Right hindlimb (tissue), 1 donor: ENCODE measurements at regions not wholly inside any gene's neighbourhood (a gene's known extent, or its start where the extent isn't known, plus 50 kb on each side); places are given as distances from the start of the nearest gene placed in this dataset.

Experiments used
- DNase-seq: peaks from one replicate; pipeline ENCODE4 v3.0.0-alpha.2; 2018

- no peak for DNase-seq
Measured at GRCh38 chr11:109752212-109752825, 330.3 kb downstream of the C11orf87 start.

DNA sequence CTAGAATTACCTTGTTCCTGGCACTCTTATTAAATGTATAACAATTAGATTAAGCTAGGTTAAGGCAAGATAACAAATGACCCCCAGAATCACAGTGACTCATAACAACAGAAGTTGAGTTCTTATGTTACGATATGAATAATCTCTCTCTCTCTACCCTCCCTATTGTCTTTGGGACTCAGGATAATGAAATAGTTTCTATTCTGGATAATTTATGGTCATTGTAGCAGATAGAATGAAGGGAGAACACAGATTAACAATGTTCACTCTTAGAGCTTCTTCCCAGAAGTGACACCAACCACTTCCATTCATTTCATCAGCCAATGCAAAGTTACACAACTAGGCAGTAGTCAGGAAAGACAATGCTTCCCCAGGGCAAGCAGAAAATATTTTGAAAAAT lies 334.5 kb downstream of the C11orf87 start:
- no peak for DNase-seq

DNA sequence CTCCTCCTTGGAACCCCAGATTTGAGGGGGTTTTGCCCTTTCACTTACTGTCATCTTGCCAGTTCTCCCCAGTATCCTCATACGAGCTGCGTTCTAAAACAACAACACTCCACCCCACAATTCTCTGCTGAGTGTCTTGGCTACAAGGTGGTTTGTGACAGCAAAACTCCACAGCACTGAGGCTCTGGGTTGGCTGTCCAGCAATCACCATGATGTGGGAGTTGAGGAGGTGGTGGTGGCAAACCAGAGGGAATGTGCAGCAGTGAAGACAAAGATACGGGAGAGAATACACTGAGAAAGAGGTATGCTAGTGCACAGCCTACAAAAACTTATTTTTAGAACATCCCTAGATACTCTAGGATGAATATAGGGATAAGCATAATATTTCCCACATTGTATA lies 335.0 kb downstream of the C11orf87 start:
- DNase-seq, result no peak

- DNase-seq, result no peak
Measured at GRCh38 chr11:109762546-109762945, 330.6 kb upstream of the ZC3H12C start.

GRCh38 chr11:109765709-109766311 lies 327.4 kb upstream of the ZC3H12C start:
- no peak for DNase-seq

DNA sequence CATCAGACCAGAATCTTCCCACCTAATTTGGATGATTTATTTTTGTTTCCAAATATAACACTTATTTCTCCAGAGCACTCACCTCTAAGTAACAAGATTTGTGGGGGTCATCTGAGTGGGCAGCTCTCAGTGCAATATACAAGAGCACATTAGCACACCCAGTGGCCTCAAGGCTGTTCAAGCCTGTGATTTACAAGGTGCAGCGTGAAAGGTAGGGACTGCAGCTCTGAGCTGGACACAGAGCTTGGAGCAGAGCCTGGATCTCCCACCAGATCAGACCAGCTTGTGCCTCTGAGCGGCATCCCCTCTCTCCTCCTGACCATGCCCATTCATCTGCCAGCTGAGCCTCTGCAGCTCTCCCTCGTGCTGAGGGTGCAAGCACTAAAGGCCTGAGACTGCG lies 323.3 kb upstream of the ZC3H12C start:
- DNase-seq, result no peak

- DNase-seq, result no peak
Measured at GRCh38 chr11:109770323-109770722, 322.9 kb upstream of the ZC3H12C start.

- no peak for DNase-seq
Measured at GRCh38 chr11:109772892-109773291, 320.3 kb upstream of the ZC3H12C start.

DNA sequence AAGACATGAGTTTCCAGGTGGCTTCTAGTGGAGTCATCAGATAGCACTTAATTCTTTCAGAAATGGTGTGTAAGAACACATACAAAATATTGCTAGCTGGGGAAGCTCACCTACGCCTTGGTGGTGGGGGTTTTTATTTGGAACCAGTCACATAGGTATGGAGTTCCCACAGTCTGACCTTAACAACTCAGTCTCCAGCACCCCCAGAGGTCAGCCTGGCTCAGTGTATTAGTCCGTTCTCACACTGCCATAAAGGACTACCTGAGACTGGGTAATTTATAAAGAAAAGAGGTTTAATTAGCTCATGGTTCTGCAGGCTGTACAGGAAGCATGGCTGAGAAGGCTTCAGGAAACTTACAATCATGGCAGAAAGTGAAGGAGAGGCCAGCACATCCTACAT lies 317.5 kb upstream of the ZC3H12C start:
- DNase-seq, result no peak

GRCh38 chr11:109783014-109783413 lies 310.2 kb upstream of the ZC3H12C start:
- DNase-seq, result no peak

DNA sequence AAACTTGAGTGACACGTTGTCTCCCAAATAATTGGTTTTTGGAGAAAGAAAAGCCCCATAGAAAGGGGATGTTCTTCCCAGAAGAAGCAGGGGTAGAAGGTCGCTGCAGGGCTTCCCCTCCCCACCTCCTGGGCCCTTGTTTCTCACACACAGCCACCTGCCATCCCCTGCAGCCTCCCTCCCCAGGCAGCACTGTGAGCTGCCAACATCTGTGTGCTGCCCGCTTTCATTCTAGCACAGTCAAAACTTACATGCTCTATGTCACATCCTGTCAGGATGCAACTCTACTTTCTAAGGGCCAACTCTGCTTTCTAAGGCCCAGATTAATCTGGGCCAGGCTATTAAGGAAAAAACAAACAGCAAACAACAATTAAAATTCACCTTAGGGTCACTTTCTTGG lies 309.4 kb upstream of the ZC3H12C start:
- no peak for DNase-seq

DNA sequence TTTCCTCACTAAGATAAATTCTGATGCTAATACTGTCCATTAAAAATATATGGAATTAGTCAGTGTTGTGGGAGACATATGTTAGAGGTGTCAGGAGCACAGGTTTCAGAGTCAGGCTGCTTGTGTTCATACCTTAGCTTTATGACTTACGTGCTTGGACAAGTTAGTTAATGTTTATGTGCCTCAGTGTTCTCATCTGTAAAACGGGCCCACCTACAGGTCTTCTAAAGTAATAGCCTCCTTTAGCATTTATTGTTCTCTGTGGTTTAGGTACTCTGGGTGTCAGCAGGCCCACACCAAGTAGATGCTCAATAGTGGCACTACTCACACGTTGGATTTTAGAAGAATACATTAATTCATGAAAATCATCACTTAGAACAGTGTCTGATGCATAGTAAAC lies 308.7 kb upstream of the ZC3H12C start:
- no peak for DNase-seq

GRCh38 chr11:109785198-109785597 lies 308.0 kb upstream of the ZC3H12C start:
- no peak for DNase-seq

DNA sequence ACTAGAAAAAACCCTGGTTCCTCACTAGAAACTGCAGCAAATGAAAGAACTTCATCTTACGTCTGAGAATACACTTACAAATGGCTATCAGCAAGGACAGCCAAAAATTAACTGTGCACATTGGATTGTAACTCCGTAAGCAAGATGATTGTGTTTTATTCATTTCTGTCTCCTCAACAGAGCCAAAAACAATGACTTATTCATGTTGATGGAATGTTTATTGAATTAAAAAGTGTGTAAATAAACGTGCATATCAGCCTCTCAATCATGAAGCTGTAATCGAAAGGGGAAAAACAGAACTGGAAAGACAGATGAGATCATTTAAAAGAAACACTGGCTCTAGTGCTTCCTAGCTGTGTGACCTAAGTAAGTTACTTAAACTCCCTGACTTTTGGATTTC lies 307.5 kb upstream of the ZC3H12C start:
- no peak for DNase-seq

DNA sequence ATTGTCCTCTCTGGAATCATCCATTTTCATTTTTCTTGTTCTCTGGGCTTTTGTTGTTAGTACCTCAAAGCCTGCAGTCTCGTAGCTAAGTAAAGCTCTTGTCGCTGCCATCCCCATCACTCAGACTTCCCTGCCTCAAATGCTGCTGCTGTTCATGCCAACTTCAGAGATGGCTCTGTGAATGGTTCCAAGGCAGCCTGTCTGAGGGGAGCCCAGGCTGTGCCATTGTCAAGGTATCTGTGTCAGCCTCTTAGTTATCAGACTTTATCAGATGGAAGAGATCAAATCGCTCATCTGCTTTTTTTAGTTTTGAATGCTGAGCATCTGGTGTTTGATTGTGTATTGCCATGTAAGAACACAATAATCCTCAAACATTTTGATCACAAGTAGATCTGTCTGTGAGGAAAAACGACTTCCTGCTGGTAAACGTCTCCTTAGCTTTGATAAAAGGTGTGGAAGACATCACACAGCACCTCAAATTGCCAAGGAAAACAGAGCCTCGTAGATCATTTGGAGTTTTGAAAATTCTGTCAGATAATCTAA lies 304.2 kb upstream of the ZC3H12C start:
- DNase-seq, result no peak

- no peak for DNase-seq
Measured at GRCh38 chr11:109789901-109790300, 303.3 kb upstream of the ZC3H12C start.

DNA sequence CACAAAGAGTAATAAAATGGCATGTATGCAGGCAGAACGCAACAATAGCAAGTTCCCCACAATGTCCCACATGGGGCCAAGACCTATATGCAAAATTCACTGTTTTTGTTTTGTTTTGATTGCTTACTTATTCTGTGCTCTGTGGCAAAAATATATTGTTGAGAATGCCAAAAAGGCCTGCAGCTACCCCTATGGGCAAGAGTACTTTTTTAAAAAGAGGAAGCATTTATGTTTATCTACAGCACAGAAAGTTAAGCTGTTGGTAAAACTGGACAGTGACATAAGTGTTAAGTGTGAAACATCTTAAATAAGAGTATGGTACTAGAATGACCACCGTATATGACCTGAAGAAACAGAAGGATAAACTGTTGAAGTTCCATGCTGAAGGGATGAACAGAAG lies 301.9 kb upstream of the ZC3H12C start:
- no peak for DNase-seq

DNA sequence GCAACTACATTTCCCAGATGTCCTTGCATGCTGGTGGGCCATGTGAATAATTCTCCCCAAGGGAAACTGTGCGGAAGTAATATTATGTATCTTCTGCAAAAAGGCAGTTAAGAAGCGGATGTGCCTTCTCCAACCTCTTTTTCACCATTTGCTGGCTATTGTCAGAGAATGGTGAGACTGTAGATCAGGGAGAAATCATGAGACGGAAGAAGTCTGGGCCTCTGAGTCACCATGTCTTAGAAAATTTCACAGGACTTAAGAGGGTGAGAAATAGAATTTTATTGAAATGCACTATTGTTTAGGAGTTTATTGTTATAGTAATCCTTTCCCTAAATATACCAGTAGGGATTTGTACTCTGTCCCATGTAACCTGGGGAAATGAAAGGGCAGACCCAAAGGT lies 298.7 kb upstream of the ZC3H12C start:
- no peak for DNase-seq

DNA sequence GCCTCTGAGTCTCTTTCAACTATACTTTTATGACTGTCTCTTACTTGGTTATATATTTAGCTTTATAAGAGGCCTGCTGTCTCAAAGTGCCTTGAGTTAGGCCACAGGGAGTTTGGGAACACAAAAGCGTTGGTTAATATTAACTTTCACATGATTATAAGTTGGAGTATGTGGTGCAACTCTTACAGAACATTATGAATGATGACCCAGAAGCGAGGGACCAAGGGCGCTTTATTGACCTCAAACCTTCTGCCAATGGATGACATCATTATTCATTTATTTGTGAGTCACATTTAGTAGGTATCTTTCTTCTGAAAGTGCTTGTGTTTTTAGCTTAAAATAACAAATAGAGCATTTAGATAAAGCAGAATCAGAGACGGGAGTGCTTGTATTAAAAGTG lies 298.0 kb upstream of the ZC3H12C start:
- DNase-seq, result no peak

DNA sequence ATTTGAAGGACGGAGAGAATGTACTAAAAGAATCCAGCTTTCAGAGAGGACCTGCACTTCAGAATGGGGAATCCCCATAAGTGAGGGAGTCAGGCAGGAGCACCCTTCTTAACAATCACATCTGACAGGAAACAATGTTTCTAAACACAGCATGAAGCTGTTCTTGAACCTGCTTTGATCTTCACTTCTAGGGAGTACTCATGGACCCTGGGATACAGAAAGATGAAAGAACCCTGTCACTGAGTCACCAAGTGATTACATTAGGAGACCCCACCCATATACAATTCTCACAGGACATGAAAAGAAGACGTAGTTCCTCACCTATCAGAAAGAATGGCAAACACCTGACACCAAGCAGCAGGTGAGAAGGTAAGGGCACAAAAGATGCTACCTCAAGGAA lies 296.9 kb upstream of the ZC3H12C start:
- DNase-seq, result no peak

DNA sequence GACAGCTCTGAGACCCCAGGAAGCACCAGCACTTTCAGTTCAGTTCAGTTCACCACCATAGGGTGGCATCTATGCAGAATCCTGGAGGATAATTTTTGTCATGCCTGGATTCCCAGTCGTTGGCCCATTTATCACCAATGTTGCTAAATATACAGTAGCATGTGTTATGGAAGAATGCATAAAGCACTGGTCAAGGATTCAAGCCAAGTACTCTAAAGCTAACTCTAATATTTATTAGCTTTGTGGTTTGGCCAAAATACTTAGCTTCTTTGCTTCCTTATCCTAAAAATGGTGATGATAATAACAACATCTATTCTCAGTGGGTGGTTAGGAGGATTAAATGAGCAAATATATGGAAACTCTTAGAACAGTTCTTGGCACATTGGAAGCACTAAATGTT lies 294.7 kb upstream of the ZC3H12C start:
- DNase-seq, result no peak

DNA sequence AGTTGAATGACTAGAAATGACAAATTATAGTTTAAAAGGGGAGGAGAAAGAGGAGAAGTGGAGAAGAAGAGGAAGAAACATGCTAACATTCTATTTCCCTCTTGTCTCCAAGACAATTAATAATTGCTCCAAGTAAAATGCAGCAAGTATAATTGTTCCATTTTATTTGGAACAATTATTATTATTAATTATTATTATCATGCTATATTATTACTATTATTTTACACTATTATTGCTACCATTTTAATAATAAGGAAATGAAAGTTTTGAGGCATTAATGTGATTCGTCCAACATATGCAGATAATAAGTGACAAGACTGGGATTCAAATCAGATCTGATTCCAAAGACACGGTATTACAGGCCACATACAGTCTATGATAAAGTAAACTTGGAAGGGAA lies 293.6 kb upstream of the ZC3H12C start:
- DNase-seq, result no peak

DNA sequence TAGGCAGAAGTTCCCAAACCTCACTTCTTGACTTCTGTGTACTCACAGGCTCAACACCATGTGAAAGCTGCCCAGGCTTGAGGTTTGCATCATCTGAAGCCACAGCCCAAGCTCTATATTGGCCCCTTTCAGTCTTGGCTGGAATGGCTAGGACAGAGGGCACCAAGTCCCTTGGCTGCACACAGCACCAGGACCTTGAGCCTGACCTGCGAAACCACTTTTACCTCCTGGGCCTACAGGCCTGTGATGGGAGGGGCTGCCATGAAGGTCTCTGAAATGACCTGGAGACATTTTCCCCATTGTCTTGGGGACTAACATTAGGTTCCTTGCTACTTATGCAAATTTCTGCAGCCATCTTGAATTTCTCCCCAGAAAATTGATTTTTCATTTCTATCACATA lies 288.3 kb upstream of the ZC3H12C start:
- no peak for DNase-seq

DNA sequence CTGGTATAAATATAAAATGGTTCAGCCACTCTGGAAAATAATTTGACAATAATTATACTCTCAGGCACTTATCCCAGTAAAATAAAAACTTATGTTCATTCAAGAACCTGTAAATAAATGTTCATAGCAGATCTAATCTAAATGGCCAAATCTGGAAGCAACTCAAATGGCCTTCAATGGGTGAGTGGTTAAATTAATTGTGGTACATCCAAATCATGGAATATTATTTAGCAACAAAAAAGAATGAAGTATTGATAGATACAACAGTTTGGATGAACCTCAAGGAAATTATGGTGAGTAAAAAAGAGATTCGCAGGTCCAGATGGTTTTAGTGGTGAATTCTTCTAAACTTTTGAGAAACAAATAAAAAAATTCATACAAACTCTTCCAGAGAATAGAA lies 287.0 kb upstream of the ZC3H12C start:
- DNase-seq, result no peak

DNA sequence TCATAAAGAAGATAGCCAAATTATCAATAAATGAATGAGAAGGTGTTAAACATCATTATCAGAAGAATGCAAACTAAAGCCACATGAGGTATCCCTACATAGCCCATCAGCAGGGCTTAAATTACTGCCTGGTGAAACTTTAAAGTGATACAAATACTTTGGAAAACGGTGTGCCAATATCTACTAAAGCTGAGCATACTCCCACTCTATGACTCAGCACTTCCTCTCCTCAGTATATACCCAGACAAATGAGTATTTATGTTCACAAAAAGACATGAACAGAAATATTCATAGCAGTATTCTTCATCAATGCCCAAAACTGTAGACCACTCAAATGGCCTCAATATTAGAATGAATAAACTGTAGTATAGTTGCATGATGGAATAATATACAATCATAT lies 284.6 kb upstream of the ZC3H12C start:
- DNase-seq, result no peak
